Lower leg skin (tissue), 3 donors: ENCODE measurements at regions not wholly inside any gene's neighbourhood (a gene's known extent, or its start where the extent isn't known, plus 50 kb on each side); places are given as distances from the start of the nearest gene placed in this dataset.

Experiments
- POLR2A ChIP-seq, 2 donors: fragments of 450-650 bp; IDR thresholded peaks; one replicate each; pipeline ENCODE4 v1.6.1; 2016 to 2017; ENCODE audit warnings: antibody characterized with exemption in 2 of 2, mild to moderate bottlenecking in 1 of 2, moderate library complexity in 1 of 2
- TF ChIP-seq, protein P1 (sequence below), 3 donors: fragments of 450-650 bp; IDR thresholded peaks; one replicate each; pipeline ENCODE4 v1.5.1; 2016; ENCODE audit warnings: antibody characterized with exemption in 3 of 3, mild to moderate bottlenecking in 3 of 3, moderate library complexity in 2 of 3

DNA sequence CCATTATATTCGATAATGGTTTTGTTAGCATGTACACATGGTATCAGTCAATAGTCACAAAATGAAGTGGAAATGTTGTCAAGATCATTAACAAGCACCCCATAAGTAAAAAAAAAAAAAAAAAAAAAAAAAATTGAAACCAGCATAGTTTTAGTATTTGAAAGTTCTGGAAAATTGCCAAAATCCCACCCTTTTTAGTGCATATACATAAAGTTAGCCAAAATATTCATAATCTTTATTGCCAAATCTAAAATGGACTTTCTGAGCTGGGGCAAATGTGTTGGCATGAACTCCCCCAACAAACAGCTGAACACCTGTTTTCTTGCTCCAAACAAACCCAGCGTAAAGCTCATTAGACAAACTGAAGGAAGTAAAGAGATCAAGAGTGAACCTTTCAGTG, 73.9 kb downstream of the MZT1 start:
- no peak for TF ChIP-seq POLR2A (IDR thresholded peaks at IDR 0.05)
- TF ChIP-seq, protein P1, sequence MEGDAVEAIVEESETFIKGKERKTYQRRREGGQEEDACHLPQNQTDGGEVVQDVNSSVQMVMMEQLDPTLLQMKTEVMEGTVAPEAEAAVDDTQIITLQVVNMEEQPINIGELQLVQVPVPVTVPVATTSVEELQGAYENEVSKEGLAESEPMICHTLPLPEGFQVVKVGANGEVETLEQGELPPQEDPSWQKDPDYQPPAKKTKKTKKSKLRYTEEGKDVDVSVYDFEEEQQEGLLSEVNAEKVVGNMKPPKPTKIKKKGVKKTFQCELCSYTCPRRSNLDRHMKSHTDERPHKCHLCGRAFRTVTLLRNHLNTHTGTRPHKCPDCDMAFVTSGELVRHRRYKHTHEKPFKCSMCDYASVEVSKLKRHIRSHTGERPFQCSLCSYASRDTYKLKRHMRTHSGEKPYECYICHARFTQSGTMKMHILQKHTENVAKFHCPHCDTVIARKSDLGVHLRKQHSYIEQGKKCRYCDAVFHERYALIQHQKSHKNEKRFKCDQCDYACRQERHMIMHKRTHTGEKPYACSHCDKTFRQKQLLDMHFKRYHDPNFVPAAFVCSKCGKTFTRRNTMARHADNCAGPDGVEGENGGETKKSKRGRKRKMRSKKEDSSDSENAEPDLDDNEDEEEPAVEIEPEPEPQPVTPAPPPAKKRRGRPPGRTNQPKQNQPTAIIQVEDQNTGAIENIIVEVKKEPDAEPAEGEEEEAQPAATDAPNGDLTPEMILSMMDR (IDR thresholded peaks at IDR 0.05): no peak
